ENCODE measurements at regions not wholly inside any gene's neighbourhood (a gene's known extent, or its start where the extent isn't known, plus 50 kb on each side); places are given as distances from the start of the nearest gene placed in this dataset.
"Not testable (repeated sequence)": the region's sequence is repeated elsewhere in the genome, so short reads cannot be mapped to it uniquely, and the experiment has no call there.

DNA sequence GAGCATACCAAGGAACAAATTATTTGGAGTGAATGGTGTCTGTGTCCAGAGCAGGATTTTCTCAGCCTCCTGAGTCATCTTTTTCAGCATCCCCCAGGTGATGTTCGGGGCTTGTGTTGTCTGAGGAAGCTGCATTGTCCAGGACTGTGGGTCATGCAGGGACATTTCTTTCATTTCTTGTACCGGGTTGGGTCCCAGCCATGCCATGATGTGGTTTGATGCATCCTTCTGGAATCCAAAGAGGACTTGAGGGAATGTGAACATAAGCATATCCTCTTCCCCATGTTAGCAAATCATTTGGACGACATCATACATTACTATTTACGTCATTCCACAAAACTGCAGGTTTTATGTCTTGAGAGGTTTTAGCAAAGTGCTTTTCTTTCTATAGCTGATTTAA is 797.8 kb downstream of the CCDC85A start:
- H3K4me1 ChIP-seq (ENCODE audit: control insufficient read depth, insufficient read depth, low read length): no peaks in the 10 kb centered on the region
- no peaks in the 10 kb centered on the region for H3K36me3 ChIP-seq (ENCODE audit: control insufficient read depth, insufficient read depth, low read length)
- H3K4me3 ChIP-seq (ENCODE audit: low read length): no peak overlapping the region
- H3K27ac ChIP-seq (ENCODE audit: low read length): no peak overlapping the region
- no CpG with 5 or more reads among the region's 4 CpGs for WGBS (ENCODE audit: insufficient coverage)
- no peak for DNase-seq
- no peaks in the 10 kb centered on the region for H3K27me3 ChIP-seq (ENCODE audit: control insufficient read depth, insufficient read depth, low read length)
- H3K9me3 ChIP-seq (replicated peaks; ENCODE audit: control insufficient read depth, low read depth, low read length): peaks cover 14% of the 10 kb centered on the region

DNA sequence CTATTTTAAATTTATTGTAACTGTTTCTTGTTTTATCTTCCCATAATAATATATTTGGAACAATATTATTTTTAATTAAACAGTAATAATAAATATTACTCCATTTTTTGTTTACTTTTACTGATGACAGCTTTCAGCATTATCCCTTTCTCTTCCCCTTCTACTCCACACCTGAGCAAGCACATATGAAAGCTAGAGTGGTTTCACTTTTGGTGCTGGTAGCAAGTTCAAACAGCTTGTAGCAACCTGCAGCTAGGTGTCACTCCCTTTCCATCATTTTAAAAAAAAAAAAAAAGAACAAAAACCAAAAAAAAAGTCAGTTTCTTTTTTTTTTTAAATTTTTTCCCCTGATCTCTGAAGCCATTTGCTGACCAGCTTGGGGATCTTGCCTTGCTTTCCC is 801.8 kb downstream of the CCDC85A start:
- no peak overlapping the region for H3K4me3 ChIP-seq (ENCODE audit: low read length)

GRCh38 chr2:57022496-57022895 is 838.7 kb downstream of the CCDC85A start:
- no peaks in the 10 kb centered on the region for H3K27me3 ChIP-seq (ENCODE audit: control insufficient read depth, insufficient read depth, low read length)
- DNase-seq: no peak
- 73% methylated on average over 4 of the region's 6 CpGs for WGBS (ENCODE audit: insufficient coverage)
- no peak overlapping the region for H3K4me3 ChIP-seq (ENCODE audit: low read length)
- H3K4me1 ChIP-seq (ENCODE audit: control insufficient read depth, insufficient read depth, low read length): no peaks in the 10 kb centered on the region
- no peak overlapping the region for H3K27ac ChIP-seq (ENCODE audit: low read length)
- peaks cover 2% of the 10 kb centered on the region for H3K9me3 ChIP-seq (replicated peaks; ENCODE audit: control insufficient read depth, low read depth, low read length)
- H3K36me3 ChIP-seq (ENCODE audit: control insufficient read depth, insufficient read depth, low read length): no peaks in the 10 kb centered on the region

More for the DNA sequence above, 801.8 kb downstream of the CCDC85A start:
- H3K4me1 ChIP-seq (ENCODE audit: control insufficient read depth, insufficient read depth, low read length): no peaks in the 10 kb centered on the region
- H3K27me3 ChIP-seq (ENCODE audit: control insufficient read depth, insufficient read depth, low read length): no peaks in the 10 kb centered on the region
- no peak for DNase-seq
- peaks cover 7% of the 10 kb centered on the region for H3K9me3 ChIP-seq (replicated peaks; ENCODE audit: control insufficient read depth, low read depth, low read length)
- no peak overlapping the region for H3K27ac ChIP-seq (ENCODE audit: low read length)
- H3K36me3 ChIP-seq (ENCODE audit: control insufficient read depth, insufficient read depth, low read length): no peaks in the 10 kb centered on the region

DNA sequence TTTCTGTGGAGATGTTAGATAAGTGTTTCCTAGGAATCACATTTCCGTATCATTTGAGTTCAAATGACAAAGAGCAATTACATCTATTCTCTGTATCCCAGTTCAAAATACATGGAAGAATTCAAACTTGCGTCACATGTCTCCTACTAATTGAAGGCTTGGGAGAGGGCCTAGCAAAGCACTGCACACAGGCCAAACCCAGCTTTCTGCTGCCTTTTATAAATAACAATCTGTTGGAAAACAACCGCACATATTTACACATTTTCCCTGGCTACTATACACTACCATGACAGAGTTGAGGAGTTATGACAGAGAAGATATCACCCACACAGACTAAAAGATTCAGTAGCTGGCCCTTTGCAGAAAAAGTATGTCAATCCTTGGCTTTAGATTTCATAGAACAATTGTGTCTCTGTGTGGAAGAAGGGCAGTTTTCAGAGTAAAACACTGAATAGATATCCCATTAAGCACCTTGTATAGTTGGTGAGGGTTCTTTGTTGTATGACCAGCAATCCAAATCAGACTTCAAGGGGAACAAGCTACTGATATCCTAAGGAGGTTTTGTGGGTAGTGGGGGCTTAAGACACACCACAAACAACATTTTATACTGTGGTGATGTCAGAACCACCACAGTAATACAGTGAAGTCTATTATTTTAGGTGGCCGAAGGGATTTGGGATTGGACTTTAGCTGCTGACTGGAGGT is 861.3 kb downstream of the CCDC85A start:
- DNase-seq: no peak
- H3K9me3 ChIP-seq (replicated peaks; ENCODE audit: control insufficient read depth, low read depth, low read length): no peaks in the 10 kb centered on the region
- WGBS (ENCODE audit: insufficient coverage): 100% methylated on average over 1 of the region's 4 CpGs
- no peaks in the 10 kb centered on the region for H3K27me3 ChIP-seq (ENCODE audit: control insufficient read depth, insufficient read depth, low read length)
- no peak overlapping the region for H3K4me3 ChIP-seq (ENCODE audit: low read length)
- no peaks in the 10 kb centered on the region for H3K36me3 ChIP-seq (ENCODE audit: control insufficient read depth, insufficient read depth, low read length)
- no peaks in the 10 kb centered on the region for H3K4me1 ChIP-seq (ENCODE audit: control insufficient read depth, insufficient read depth, low read length)
- H3K27ac ChIP-seq (ENCODE audit: low read length): no peak overlapping the region

- no peaks in the 10 kb centered on the region for H3K9me3 ChIP-seq (replicated peaks; ENCODE audit: control insufficient read depth, low read depth, low read length)
- H3K4me1 ChIP-seq (ENCODE audit: control insufficient read depth, insufficient read depth, low read length): no peaks in the 10 kb centered on the region
- H3K27ac ChIP-seq (ENCODE audit: low read length): no peak overlapping the region
- no peak for DNase-seq
- 86% methylated on average over 3 of the region's 3 CpGs for WGBS (ENCODE audit: insufficient coverage)
- H3K4me3 ChIP-seq (ENCODE audit: low read length): no peak overlapping the region
- H3K27me3 ChIP-seq (ENCODE audit: control insufficient read depth, insufficient read depth, low read length): no peaks in the 10 kb centered on the region
- H3K36me3 ChIP-seq (ENCODE audit: control insufficient read depth, insufficient read depth, low read length): no peaks in the 10 kb centered on the region
These were observed 865.5 kb downstream of the CCDC85A start for GRCh38 chr2:57049273-57049672.

DNA sequence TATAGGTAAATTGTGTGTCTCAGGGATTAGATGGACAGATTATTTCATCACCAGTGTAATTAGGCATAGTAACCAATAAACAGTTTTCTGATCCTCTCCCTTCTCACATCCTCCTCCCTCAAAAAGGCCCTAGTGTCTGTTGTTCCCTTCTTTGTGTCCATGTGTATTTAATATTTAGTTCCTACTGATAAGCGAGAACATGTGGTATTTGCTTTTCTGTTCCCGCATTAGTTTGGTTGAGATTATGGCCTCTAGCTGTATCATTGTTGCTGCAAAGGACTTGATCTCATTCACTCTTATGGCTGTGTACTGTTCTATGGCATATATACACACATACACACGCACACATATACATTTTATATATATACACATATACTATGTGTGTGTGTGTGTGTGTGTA is 866.2 kb downstream of the CCDC85A start:
- H3K4me3 ChIP-seq (ENCODE audit: low read length): no peak overlapping the region
- no peaks in the 10 kb centered on the region for H3K9me3 ChIP-seq (replicated peaks; ENCODE audit: control insufficient read depth, low read depth, low read length)
- H3K36me3 ChIP-seq (ENCODE audit: control insufficient read depth, insufficient read depth, low read length): no peaks in the 10 kb centered on the region
- no CpG with 5 or more reads among the region's 3 CpGs for WGBS (ENCODE audit: insufficient coverage)
- H3K4me1 ChIP-seq (ENCODE audit: control insufficient read depth, insufficient read depth, low read length): no peaks in the 10 kb centered on the region
- H3K27me3 ChIP-seq (ENCODE audit: control insufficient read depth, insufficient read depth, low read length): no peaks in the 10 kb centered on the region
- no peak overlapping the region for H3K27ac ChIP-seq (ENCODE audit: low read length)
- DNase-seq: no peak

DNA sequence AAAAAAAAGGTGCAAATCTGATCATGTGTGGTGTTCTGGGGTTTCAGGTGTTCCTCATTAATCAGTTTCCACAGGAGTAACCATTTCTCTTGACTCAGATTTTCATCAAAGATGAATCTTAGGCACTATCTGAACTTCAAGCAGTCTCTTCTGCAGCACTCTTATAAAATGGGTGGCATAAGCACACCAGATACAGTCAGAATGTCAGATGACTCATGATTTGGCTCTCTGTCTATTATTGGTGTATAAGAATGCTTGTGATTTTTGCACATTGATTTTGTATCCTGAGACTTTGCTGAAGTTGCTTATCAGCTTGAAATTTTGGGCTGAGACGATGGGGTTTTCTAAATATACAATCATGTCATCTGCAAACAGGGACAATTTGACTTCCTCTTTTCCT is 882.5 kb downstream of the CCDC85A start:
- not testable (repeated sequence) for H3K27ac ChIP-seq (ENCODE audit: low read length); H3K27me3 ChIP-seq (ENCODE audit: control insufficient read depth, insufficient read depth, low read length); H3K36me3 ChIP-seq (ENCODE audit: control insufficient read depth, insufficient read depth, low read length); H3K4me3 ChIP-seq (ENCODE audit: low read length); H3K9me3 ChIP-seq (replicated peaks; ENCODE audit: control insufficient read depth, low read depth, low read length); H3K4me1 ChIP-seq (ENCODE audit: control insufficient read depth, insufficient read depth, low read length); DNase-seq
- WGBS (ENCODE audit: insufficient coverage): no CpG with 5 or more reads among the region's 1 CpG

GRCh38 chr2:57075226-57075625 is 891.4 kb downstream of the CCDC85A start:
- Histone ChIP-seq H3K9me3 (replicated peaks; ENCODE audit: control insufficient read depth, low read depth, low read length) (no peaks in the 10 kb centered on the region), H3K4me3 (ENCODE audit: low read length) (no peak overlapping the region)

GRCh38 chr2:57080035-57080434 is 896.2 kb downstream of the CCDC85A start:
- no peak for DNase-seq
- Histone ChIP-seq H3K4me1 (ENCODE audit: control insufficient read depth, insufficient read depth, low read length) (no peaks in the 10 kb centered on the region), H3K9me3 (replicated peaks; ENCODE audit: control insufficient read depth, low read depth, low read length) (peaks cover 14% of the 10 kb centered on the region), H3K27ac (ENCODE audit: low read length) (no peak overlapping the region), H3K36me3 (ENCODE audit: control insufficient read depth, insufficient read depth, low read length) (no peaks in the 10 kb centered on the region), H3K27me3 (ENCODE audit: control insufficient read depth, insufficient read depth, low read length) (no peaks in the 10 kb centered on the region), H3K4me3 (ENCODE audit: low read length) (no peak overlapping the region)

More at GRCh38 chr2:57075226-57075625, 891.4 kb downstream of the CCDC85A start:
- H3K36me3 ChIP-seq (ENCODE audit: control insufficient read depth, insufficient read depth, low read length): no peaks in the 10 kb centered on the region
- DNase-seq: no peak
- no peak overlapping the region for H3K27ac ChIP-seq (ENCODE audit: low read length)
- no peaks in the 10 kb centered on the region for H3K4me1 ChIP-seq (ENCODE audit: control insufficient read depth, insufficient read depth, low read length)
- no peaks in the 10 kb centered on the region for H3K27me3 ChIP-seq (ENCODE audit: control insufficient read depth, insufficient read depth, low read length)

DNA sequence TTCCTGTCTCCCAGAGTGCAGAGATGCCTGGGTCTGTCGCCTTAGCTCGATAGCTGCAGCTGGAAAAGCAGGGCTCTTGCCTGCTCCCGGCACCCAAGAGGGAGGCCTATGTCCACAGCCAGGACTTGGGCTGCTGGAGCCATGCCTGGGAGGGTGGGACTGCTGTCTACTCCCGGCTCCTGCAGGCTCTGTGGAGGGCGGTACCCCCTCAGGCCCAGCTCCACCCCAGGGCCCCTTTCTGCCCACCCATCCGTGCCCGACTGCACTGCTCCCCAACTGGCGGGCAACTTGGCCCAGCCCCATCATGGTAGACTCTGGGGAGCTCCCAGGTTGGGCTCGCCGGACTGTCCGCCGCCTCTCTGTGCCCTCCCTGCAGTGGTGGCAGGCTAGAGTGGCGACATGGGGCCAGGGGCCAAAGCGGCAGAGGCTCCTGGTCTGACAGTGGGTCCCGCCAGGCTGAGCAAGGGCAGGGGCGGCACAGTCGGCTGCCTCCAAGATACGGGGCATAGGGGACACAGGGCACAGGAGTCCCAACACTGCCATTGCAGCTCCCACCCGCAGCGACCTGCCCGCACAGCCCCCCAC is 901.0 kb downstream of the CCDC85A start:
- Histone ChIP-seq H3K9me3 (replicated peaks; ENCODE audit: control insufficient read depth, low read depth, low read length) (peaks cover 14% of the 10 kb centered on the region), H3K36me3 (ENCODE audit: control insufficient read depth, insufficient read depth, low read length) (no peaks in the 10 kb centered on the region), H3K27me3 (ENCODE audit: control insufficient read depth, insufficient read depth, low read length) (no peaks in the 10 kb centered on the region), H3K4me3 (ENCODE audit: low read length) (no peak overlapping the region), H3K27ac (ENCODE audit: low read length) (no peak overlapping the region), H3K4me1 (ENCODE audit: control insufficient read depth, insufficient read depth, low read length) (no peaks in the 10 kb centered on the region)
- DNase-seq: no peak
- 91% methylated on average over 19 of the region's 21 CpGs for WGBS (ENCODE audit: insufficient coverage)

- peaks cover 11% of the 10 kb centered on the region for H3K9me3 ChIP-seq (replicated peaks; ENCODE audit: control insufficient read depth, low read depth, low read length)
- no peaks in the 10 kb centered on the region for H3K27me3 ChIP-seq (ENCODE audit: control insufficient read depth, insufficient read depth, low read length)
- DNase-seq: no peak
- H3K4me1 ChIP-seq (ENCODE audit: control insufficient read depth, insufficient read depth, low read length): no peaks in the 10 kb centered on the region
- no peak overlapping the region for H3K4me3 ChIP-seq (ENCODE audit: low read length)
- no peaks in the 10 kb centered on the region for H3K36me3 ChIP-seq (ENCODE audit: control insufficient read depth, insufficient read depth, low read length)
- H3K27ac ChIP-seq (ENCODE audit: low read length): no peak overlapping the region
These were observed 909.2 kb downstream of the CCDC85A start for GRCh38 chr2:57093020-57093419.

Measured in muscle of leg (tissue), 3 donors.